IPS-20b (cell line): ENCODE measurements at regions not wholly inside any gene's neighbourhood (a gene's known extent, or its start where the extent isn't known, plus 50 kb on each side); places are given as distances from the start of the nearest gene placed in this dataset.

Source experiments
- H3K27ac ChIP-seq: one replicate; pipeline ENCODE4 v1.5.1; 2013; ENCODE audit warnings: low read length
- H3K27me3 ChIP-seq: 2 replicates; pipeline ENCODE4 v1.6.1; 2013; ENCODE audit warnings: mild to moderate bottlenecking, low read length, inconsistent platforms; ENCODE audit not compliant: insufficient read depth
- H3K36me3 ChIP-seq: 2 replicates; pipeline ENCODE4 v1.6.1; 2013; ENCODE audit warnings: low read depth, mild to moderate bottlenecking, inconsistent platforms, low read length, moderate library complexity; ENCODE audit not compliant: insufficient read depth
- H3K4me1 ChIP-seq: 2 replicates; pipeline ENCODE4 v1.6.1; 2013; ENCODE audit warnings: mild to moderate bottlenecking, control low read depth, inconsistent platforms, low read length, moderate library complexity; ENCODE audit not compliant: insufficient read depth
- H3K4me3 ChIP-seq: 2 replicates; pipeline ENCODE4 v1.5.1; 2013; ENCODE audit warnings: mild to moderate bottlenecking, low read length, inconsistent platforms
- H3K9ac ChIP-seq: 2 replicates; pipeline ENCODE4 v1.6.1; 2013; ENCODE audit warnings: low read depth, mild to moderate bottlenecking, inconsistent platforms, low read length, moderate library complexity
- H3K9me3 ChIP-seq: 2 replicates; pipeline ENCODE4 v1.6.1; 2013; ENCODE audit warnings: mild to moderate bottlenecking, low read depth, low read length, inconsistent platforms; ENCODE audit not compliant: insufficient read depth

GRCh38 chr4:167419468-167420140 lies 185.3 kb upstream of the SPOCK3 start:
- Histone ChIP-seq H3K27me3 (no peaks in the 10 kb centered on the region), H3K9ac (no peak overlapping the region), H3K9me3 (no peaks in the 10 kb centered on the region), H3K4me1 (no peaks in the 10 kb centered on the region), H3K4me3 (no peak overlapping the region), H3K36me3 (no peaks in the 10 kb centered on the region), H3K27ac (no peak overlapping the region)

DNA sequence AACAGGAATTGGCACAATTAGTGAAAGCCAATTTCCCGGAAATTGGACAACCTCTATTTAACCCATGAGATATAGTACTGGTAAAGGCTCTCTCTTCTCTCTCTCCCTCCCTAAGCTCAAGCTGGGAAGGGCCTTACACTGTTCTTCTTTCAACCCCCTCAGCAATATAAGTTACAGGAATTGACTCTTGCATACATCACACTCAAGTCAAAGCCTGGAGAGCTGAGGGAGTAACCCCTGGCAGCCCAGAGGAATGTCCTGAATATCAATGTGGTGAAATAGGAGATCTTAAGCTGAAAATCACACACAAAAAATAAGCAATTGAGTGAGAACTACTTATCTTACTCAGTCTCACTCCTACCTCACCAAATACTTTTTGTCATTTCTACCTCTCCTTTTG lies 186.9 kb upstream of the SPOCK3 start:
- Histone ChIP-seq H3K4me3 (no peak overlapping the region), H3K9me3 (no peaks in the 10 kb centered on the region), H3K9ac (no peak overlapping the region), H3K27ac (no peak overlapping the region), H3K36me3 (no peaks in the 10 kb centered on the region), H3K27me3 (no peaks in the 10 kb centered on the region), H3K4me1 (no peaks in the 10 kb centered on the region)

DNA sequence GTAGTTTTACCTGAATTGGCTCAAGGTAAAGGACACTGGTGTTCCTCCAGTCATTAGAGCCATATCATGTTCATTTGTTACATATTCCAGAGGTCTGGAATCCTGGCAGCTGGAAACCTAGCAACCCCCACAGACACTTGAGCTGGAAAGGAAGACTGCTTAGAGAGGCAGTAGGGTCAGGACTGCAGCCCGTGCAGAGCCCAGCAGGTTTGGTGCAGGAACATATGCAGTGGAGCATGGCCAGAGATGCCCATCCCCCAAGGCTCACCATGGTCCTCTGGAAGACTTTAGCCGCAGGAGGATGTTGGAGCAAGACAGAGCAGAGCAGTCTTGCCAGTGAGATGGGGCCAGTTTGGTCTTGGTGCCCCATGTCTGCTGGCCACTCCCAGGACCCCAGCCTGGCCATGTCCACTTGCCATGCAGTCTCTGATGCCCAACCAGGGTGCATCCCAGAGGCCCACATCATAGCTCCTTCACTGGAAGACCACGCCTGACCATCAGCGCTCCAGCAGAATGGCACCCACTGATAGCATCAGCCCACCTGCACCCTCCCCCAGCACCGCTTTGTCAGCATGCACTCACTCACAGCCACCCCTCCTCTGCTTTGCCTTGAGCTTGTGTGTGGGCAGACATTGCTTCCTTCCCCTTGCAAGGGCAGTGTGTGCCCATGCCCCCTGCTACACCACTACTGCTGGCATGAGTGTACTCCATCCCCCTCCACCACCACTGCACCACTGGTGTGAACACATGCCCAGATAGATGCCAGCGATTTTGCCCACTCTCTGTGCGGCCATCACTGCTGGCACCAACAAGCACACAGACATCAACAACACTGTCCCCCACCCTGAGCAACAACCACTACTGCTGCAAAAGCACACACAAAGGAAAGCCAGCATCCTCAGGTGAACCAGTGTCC lies 190.3 kb upstream of the SPOCK3 start:
- H3K9ac ChIP-seq = no peak overlapping the region
- H3K36me3 ChIP-seq = no peaks in the 10 kb centered on the region
- no peaks in the 10 kb centered on the region for H3K27me3 ChIP-seq
- H3K4me1 ChIP-seq = no peaks in the 10 kb centered on the region
- no peaks in the 10 kb centered on the region for H3K9me3 ChIP-seq
- H3K4me3 ChIP-seq = no peak overlapping the region
- no peak overlapping the region for H3K27ac ChIP-seq

DNA sequence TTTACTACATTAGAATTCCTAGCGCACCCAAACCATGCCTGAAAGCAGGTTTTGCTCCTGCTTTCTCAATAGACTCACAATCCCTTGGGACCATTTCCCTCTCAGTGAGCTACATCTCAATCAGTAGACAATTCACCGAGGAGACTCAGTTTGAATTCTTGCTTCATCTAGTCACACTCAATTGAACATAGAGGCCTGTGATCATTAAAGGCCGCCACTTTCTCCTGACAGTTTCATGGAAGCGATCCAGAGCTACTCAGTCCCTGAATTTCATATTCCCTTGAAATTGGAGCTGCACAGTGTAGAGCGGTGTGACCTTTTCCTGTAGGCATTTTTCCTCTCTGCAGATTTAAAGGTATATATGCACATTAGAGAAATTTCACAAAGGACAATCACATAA lies 193.9 kb upstream of the SPOCK3 start:
- Histone ChIP-seq H3K27ac (no peak overlapping the region), H3K36me3 (no peaks in the 10 kb centered on the region)

GRCh38 chr4:167431371-167431770 lies 197.1 kb upstream of the SPOCK3 start:
- Histone ChIP-seq H3K9me3 (no peaks in the 10 kb centered on the region), H3K9ac (no peak overlapping the region), H3K27me3 (no peaks in the 10 kb centered on the region), H3K4me3 (no peak overlapping the region), H3K4me1 (no peaks in the 10 kb centered on the region), H3K27ac (no peak overlapping the region), H3K36me3 (no peaks in the 10 kb centered on the region)

More for the DNA sequence above, 193.9 kb upstream of the SPOCK3 start:
- no peak overlapping the region for H3K9ac ChIP-seq
- H3K27me3 ChIP-seq = no peaks in the 10 kb centered on the region
- no peaks in the 10 kb centered on the region for H3K9me3 ChIP-seq
- no peaks in the 10 kb centered on the region for H3K4me1 ChIP-seq
- H3K4me3 ChIP-seq = no peak overlapping the region

DNA sequence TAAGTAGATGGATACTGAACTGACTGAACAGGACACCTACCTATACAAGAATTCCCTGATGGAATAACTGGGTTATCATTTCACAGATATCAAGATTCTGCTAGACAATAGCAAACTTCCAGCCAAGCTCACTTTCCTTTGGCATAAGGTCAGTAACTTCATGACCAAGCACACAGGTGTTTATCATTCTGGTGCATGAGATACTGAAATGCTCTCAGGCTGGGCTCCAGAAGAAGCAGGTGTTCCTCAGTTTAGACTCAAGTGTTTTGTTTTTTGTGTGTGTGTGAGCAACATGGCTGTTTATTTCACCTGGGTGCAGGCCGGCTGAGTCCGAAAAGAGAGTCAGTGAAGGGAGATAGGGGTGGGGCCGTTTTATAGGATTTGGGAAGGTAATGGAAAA lies 201.5 kb upstream of the SPOCK3 start:
- Histone ChIP-seq H3K4me3 (no peak overlapping the region), H3K9me3 (no peaks in the 10 kb centered on the region), H3K4me1 (no peaks in the 10 kb centered on the region), H3K36me3 (no peaks in the 10 kb centered on the region), H3K9ac (no peak overlapping the region), H3K27me3 (no peaks in the 10 kb centered on the region), H3K27ac (no peak overlapping the region)

DNA sequence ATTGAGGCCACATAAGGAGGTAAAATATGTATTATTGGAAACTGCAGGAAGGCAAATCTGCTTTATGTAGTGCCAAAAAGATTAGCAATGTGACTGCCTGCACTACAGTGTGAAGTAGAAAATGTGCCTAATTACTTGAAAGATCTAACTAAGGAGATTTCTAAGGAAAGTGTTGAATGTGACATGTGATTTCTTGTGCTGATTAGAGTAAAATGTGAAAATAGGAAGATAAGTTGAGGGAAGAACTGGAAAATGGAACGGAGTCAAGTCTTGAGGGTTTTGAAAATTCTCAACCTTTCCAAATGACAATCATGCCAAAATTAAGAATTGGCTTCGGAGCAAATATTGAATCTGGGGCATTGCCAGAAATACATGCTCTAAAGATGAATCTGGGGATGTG lies 209.5 kb upstream of the SPOCK3 start:
- Histone ChIP-seq H3K36me3 (no peaks in the 10 kb centered on the region), H3K4me1 (no peaks in the 10 kb centered on the region), H3K9me3 (no peaks in the 10 kb centered on the region), H3K9ac (no peak overlapping the region), H3K27me3 (no peaks in the 10 kb centered on the region), H3K4me3 (no peak overlapping the region), H3K27ac (no peak overlapping the region)

DNA sequence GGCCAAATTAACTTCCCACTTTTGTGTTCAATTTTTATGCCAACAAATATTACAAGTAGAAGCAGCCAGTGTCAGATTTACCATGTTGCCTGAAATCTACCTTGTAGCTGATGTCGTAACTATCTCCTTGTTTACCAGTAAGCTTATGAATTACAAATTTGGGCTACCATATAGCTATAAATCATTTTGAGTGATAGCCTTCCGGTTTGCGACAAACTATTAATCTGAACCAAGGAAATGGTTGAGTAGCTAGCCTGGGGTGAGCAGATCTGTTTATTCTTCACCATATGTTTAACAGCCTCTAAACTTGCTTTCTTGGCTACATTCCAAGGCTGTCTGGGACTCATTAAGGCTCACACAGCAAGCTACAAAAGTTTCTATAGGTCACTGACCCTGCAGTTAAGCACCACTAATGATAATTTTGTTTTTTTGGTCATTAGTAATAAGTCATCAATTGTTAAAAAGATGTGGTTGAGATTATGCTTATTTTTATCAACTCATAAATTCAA lies 218.7 kb upstream of the SPOCK3 start:
- Histone ChIP-seq H3K4me1 (no peaks in the 10 kb centered on the region), H3K27me3 (no peaks in the 10 kb centered on the region), H3K36me3 (no peaks in the 10 kb centered on the region), H3K9ac (no peak overlapping the region), H3K4me3 (no peak overlapping the region), H3K9me3 (no peaks in the 10 kb centered on the region), H3K27ac (no peak overlapping the region)

DNA sequence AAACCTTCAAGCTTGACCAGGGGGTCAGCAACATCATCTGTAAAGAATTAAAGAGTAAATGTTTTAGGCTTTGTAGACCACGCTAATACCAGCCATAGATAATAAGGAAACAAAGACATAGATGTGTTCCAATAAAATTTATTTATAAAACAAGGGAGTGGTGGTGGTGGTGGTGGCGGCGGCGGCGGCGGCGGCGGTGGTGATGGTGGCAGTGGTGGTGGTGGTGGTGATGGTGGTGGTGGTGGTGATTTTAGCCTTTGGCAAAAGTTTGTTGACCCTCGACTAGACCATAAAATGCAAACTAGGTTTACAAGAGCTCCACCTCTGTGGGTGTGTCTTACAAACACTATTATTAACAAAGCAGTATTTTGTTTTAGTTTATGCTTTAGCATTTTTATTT lies 222.3 kb upstream of the SPOCK3 start:
- no peak overlapping the region for H3K9ac ChIP-seq

DNA sequence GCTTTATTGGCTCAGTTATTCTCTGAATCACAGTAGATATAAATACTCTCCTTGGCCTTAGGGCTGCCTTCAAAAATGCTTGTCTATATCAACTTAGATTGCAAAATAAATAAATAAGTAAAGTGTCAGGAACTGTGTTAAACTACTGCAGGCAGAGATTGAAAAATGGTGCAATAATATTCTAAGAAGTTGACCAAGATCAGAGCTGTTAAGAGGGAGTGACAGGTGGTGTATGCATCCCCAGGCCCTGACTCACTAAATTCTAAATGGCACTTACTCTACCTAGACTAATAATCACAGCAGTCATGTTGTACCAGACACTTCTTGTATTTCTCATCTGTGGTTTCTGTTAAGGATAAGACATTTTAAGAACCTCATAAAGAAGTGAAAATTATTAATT lies 235.1 kb upstream of the SPOCK3 start:
- no peak overlapping the region for H3K4me3 ChIP-seq
- H3K9ac ChIP-seq = no peak overlapping the region

More for the DNA sequence above, 222.3 kb upstream of the SPOCK3 start:
- no peaks in the 10 kb centered on the region for H3K9me3 ChIP-seq
- no peak overlapping the region for H3K4me3 ChIP-seq
- H3K27me3 ChIP-seq = no peaks in the 10 kb centered on the region
- H3K27ac ChIP-seq = no peak overlapping the region
- no peaks in the 10 kb centered on the region for H3K4me1 ChIP-seq
- no peaks in the 10 kb centered on the region for H3K36me3 ChIP-seq

DNA sequence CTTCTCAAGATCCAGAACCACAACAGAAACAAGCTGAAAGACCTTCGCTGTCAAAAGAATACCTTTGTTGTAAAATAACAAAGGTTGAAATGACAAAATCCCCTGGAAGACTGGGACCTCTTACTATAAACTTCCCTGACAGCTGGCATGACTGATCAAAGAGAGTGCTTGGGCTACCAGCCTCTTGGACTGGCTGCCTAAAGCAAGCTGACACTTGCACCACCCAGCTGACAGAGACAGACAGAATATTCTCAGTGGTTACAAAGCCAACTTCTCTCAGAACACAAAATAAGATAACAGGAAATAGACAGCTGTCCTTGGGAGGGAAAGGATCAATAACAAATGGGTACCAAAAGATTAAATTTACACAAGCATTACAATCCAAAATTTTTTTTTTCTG lies 241.7 kb upstream of the SPOCK3 start:
- Histone ChIP-seq H3K4me1 (0 out of 2 replicates have a peak, but pooled peaks cover 3% of the 10 kb centered on the region), H3K4me3 (no peak overlapping the region), H3K27ac (no peak overlapping the region), H3K9me3 (no peaks in the 10 kb centered on the region), H3K9ac (no peak overlapping the region), H3K36me3 (no peaks in the 10 kb centered on the region), H3K27me3 (no peaks in the 10 kb centered on the region)

More for the DNA sequence above, 235.1 kb upstream of the SPOCK3 start:
- Histone ChIP-seq H3K27me3 (no peaks in the 10 kb centered on the region), H3K4me1 (0 out of 2 replicates have a peak, but pooled peaks cover 3% of the 10 kb centered on the region), H3K36me3 (no peaks in the 10 kb centered on the region), H3K9me3 (no peaks in the 10 kb centered on the region), H3K27ac (no peak overlapping the region)

GRCh38 chr4:167492007-167492406 lies 257.7 kb upstream of the SPOCK3 start:
- no peaks in the 10 kb centered on the region for H3K27me3 ChIP-seq
- H3K4me3 ChIP-seq = no peak overlapping the region
- no peak overlapping the region for H3K9ac ChIP-seq
- no peaks in the 10 kb centered on the region for H3K36me3 ChIP-seq
- no peaks in the 10 kb centered on the region for H3K4me1 ChIP-seq
- H3K9me3 ChIP-seq = peaks cover 14% of the 10 kb centered on the region
- H3K27ac ChIP-seq = no peak overlapping the region
